DND-41 (cell line): ENCODE measurements at regions not wholly inside any gene's neighbourhood (a gene's known extent, or its start where the extent isn't known, plus 50 kb on each side); places are given as distances from the start of the nearest gene placed in this dataset.

Source experiments
- ATAC-seq: fragments of 200-7000 bp; cut with Tn5 transposase; 3 replicates; pipeline ENCODE4 v1.9.1; 2021; ENCODE audit warnings: low read depth; ENCODE audit not compliant: insufficient read depth
- DNase-seq: peaks from one replicate; pipeline ENCODE4 v3.0.0-alpha.2; 2020
- H2AFZ ChIP-seq: 2 replicates; pipeline ENCODE4 v1.6.0; 2012; ENCODE audit warnings: low read depth, low read length
- H3K27ac ChIP-seq: 2 replicates; pipeline ENCODE4 v1.5.1; 2012; ENCODE audit warnings: low read length, inconsistent platforms
- H3K27me3 ChIP-seq: fragments of 200-600 bp; sonication (generic); 2 replicates; pipeline ENCODE4 v1.6.0; 2012; ENCODE audit warnings: low read length, mild to moderate bottlenecking, inconsistent platforms; ENCODE audit not compliant: insufficient read depth, poor library complexity
- H3K36me3 ChIP-seq: 2 replicates; pipeline ENCODE4 v1.5.1; 2012; ENCODE audit warnings: low read length, inconsistent platforms; ENCODE audit not compliant: insufficient read depth
- H3K4me1 ChIP-seq: 2 replicates; pipeline ENCODE4 v1.5.1; 2012; ENCODE audit warnings: mild to moderate bottlenecking, low read length; ENCODE audit not compliant: insufficient read depth
- H3K4me2 ChIP-seq: 2 replicates; pipeline ENCODE4 v1.6.0; 2012; ENCODE audit warnings: mild to moderate bottlenecking, moderate library complexity, low read length, inconsistent platforms; ENCODE audit not compliant: insufficient read depth
- H3K4me3 ChIP-seq, 2 experiments: fragments of 200-600 bp in 1 of 2; shearing (Covaris generic) in 1 of 2; 2 replicates each; pipeline ENCODE4 v1.5.1; 2012 to 2016; ENCODE audit warnings: inconsistent platforms in 2 of 2, low read length in 2 of 2, mild to moderate bottlenecking in 2 of 2, low read depth in 1 of 2, moderate library complexity in 1 of 2
- H3K79me2 ChIP-seq: 2 replicates; pipeline ENCODE4 v1.6.0; 2012; ENCODE audit warnings: low read length, inconsistent platforms; ENCODE audit not compliant: insufficient read depth
- H3K9ac ChIP-seq: 2 replicates; pipeline ENCODE4 v1.6.0; 2012; ENCODE audit warnings: low read depth, mild to moderate bottlenecking, inconsistent platforms, low read length, moderate library complexity
- H3K9me3 ChIP-seq: 2 replicates; pipeline ENCODE4 v1.5.1; 2012; ENCODE audit warnings: low read length, moderate library complexity, mild to moderate bottlenecking, inconsistent platforms; ENCODE audit not compliant: insufficient read depth, severe bottlenecking
- H4K20me1 ChIP-seq: 2 replicates; pipeline ENCODE4 v1.6.0; 2012; ENCODE audit warnings: low read length; ENCODE audit not compliant: insufficient read depth
- EZH2 ChIP-seq: IDR thresholded peaks from 3 replicates; pipeline ENCODE4 v1.6.1; 2012; ENCODE audit warnings: borderline replicate concordance, low read depth, mild to moderate bottlenecking, moderate library complexity, low read length, inconsistent platforms; ENCODE audit not compliant: severe bottlenecking
- TF ChIP-seq, protein P1 (sequence below): IDR thresholded peaks from 2 replicates; pipeline ENCODE4 v1.5.1; 2012; ENCODE audit warnings: borderline replicate concordance, low read length, moderate library complexity, mild to moderate bottlenecking; ENCODE audit not compliant: poor library complexity, severe bottlenecking; ENCODE audit errors: extremely low read depth

DNA sequence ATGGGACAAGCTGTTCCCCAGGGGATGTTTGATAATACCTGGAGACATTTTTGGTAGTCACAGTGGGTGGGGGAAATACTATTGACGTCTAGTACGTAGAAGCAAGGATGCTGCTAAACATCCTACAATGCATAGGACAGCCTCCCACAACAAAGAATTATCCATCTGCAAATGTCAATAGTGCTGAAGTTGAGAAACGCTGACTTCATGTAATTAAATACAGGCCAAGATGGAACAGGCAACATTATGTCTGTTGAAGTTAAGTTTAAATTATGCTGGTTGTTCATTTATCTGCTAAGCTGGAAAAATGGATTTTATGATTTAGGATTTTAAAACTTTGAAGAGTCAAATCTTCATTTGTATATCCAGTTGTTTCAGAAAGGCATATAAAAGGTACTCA, 341.2 kb upstream of the DYNLRB2 start:
- Histone ChIP-seq H2AFZ (no peak overlapping the region), H3K4me2 (no peak overlapping the region), H4K20me1 (no peaks in the 10 kb centered on the region), H3K4me3 (no peak overlapping the region), H3K9me3 (no peaks in the 10 kb centered on the region), H3K27ac (no peak overlapping the region), H3K79me2 (no peaks in the 10 kb centered on the region), H3K27me3 (no peaks in the 10 kb centered on the region), H3K36me3 (no peaks in the 10 kb centered on the region), H3K9ac (no peak overlapping the region), H3K4me1 (no peaks in the 10 kb centered on the region)
- DNase-seq (no peak), ATAC-seq (no peak)
- no peak for TF ChIP-seq EZH2
- TF ChIP-seq, protein P1, sequence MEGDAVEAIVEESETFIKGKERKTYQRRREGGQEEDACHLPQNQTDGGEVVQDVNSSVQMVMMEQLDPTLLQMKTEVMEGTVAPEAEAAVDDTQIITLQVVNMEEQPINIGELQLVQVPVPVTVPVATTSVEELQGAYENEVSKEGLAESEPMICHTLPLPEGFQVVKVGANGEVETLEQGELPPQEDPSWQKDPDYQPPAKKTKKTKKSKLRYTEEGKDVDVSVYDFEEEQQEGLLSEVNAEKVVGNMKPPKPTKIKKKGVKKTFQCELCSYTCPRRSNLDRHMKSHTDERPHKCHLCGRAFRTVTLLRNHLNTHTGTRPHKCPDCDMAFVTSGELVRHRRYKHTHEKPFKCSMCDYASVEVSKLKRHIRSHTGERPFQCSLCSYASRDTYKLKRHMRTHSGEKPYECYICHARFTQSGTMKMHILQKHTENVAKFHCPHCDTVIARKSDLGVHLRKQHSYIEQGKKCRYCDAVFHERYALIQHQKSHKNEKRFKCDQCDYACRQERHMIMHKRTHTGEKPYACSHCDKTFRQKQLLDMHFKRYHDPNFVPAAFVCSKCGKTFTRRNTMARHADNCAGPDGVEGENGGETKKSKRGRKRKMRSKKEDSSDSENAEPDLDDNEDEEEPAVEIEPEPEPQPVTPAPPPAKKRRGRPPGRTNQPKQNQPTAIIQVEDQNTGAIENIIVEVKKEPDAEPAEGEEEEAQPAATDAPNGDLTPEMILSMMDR, result no peak

- Histone ChIP-seq H3K4me3 (no peak overlapping the region), H3K27ac (no peak overlapping the region), H3K36me3 (no peaks in the 10 kb centered on the region), H3K9ac (no peak overlapping the region), H3K9me3 (no peaks in the 10 kb centered on the region), H3K79me2 (no peaks in the 10 kb centered on the region), H4K20me1 (no peaks in the 10 kb centered on the region), H3K4me1 (no peaks in the 10 kb centered on the region), H2AFZ (no peak overlapping the region), H3K27me3 (no peaks in the 10 kb centered on the region), H3K4me2 (no peak overlapping the region)
- no peak for TF ChIP-seq EZH2
- TF ChIP-seq, protein P1, result no peak
- DNase-seq, result no peak
- ATAC-seq, result no peak
Observed at GRCh38 chr16:80198311-80199299, 342.2 kb upstream of the DYNLRB2 start.

DNA sequence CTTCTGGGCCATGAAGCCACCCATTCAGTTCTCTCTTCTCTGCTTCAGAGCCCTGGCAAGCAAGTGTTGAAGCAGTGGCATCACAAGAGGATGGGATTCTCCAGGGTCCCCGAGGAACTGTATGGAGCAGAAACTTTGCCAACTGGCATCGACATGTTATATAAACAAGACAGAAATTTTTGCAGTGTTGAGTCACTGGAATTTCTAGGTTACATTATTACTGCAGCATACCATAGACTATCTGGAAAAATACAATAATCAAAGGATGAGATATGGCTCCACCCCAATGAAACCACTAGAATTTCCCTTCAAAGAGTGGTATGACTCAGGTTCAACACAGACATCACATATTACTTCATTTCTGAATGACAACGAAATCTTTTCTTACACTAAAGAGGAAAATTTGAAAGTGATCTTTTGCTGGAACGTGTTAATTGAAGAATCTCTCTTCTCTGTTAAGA, 343.0 kb upstream of the DYNLRB2 start:
- Histone ChIP-seq H3K4me1 (no peaks in the 10 kb centered on the region), H4K20me1 (no peaks in the 10 kb centered on the region), H3K36me3 (no peaks in the 10 kb centered on the region), H3K4me2 (no peak overlapping the region), H2AFZ (no peak overlapping the region), H3K27me3 (no peaks in the 10 kb centered on the region), H3K79me2 (no peaks in the 10 kb centered on the region), H3K9me3 (no peaks in the 10 kb centered on the region), H3K4me3 (no peak overlapping the region), H3K27ac (no peak overlapping the region), H3K9ac (no peak overlapping the region)
- ATAC-seq (no peak), DNase-seq (no peak)
- TF ChIP-seq EZH2, result no peak
- TF ChIP-seq, protein P1, result no peak
